A673 (cell line): ENCODE measurements at regions not wholly inside any gene's neighbourhood (a gene's known extent, or its start where the extent isn't known, plus 50 kb on each side); places are given as distances from the start of the nearest gene placed in this dataset.

Source experiments
- BruUV-seq: library from RNA; stranded (reverse); fragments of 400-500 nt; replicated peaks from 2 replicates; lab custom pipeline; 2021; lab: Mats Ljungman, UMichigan
- CTCF ChIA-PET: fragments of 300-600 bp; sonication (Branson Sonifier 250); formaldehyde crosslinking; loops from one replicate; lab custom pipeline; 2022; ENCODE audit warnings: antibody characterized with exemption; lab: Charles Lee
- POLR2A ChIA-PET: fragments of 300-600 bp; sonication (Branson Sonifier 250); formaldehyde crosslinking; loops from one replicate; lab custom pipeline; 2022; ENCODE audit warnings: antibody characterized with exemption; ENCODE audit not compliant: low non-redundant PET; lab: Charles Lee
- DNase-seq: peaks from one replicate; pipeline ENCODE4 v3.0.0-alpha.2; 2015; ENCODE audit warnings: low spot score
- H3K27ac ChIP-seq: fragments of 200-600 bp; sonication (generic); 2 replicates; pipeline ENCODE4 v1.5.1; 2016; ENCODE audit warnings: mixed run types, low read depth, mild to moderate bottlenecking, mixed read lengths, antibody characterized with exemption, low read length; ENCODE audit not compliant: poor library complexity, severe bottlenecking
- H3K27me3 ChIP-seq: fragments of 200-600 bp; sonication (generic); replicated peaks from 2 replicates; pipeline ENCODE4 v1.6.1; 2017; ENCODE audit warnings: mixed run types, low read depth, mild to moderate bottlenecking, mixed read lengths, antibody characterized with exemption, low read length; ENCODE audit not compliant: insufficient read depth, poor library complexity
- H3K36me3 ChIP-seq: fragments of 200-600 bp; sonication (generic); 2 replicates; pipeline ENCODE4 v1.6.1; 2016; ENCODE audit warnings: mixed run types, mild to moderate bottlenecking, mixed read lengths, antibody characterized with exemption, low read length; ENCODE audit not compliant: insufficient read depth, poor library complexity, severe bottlenecking
- H3K4me1 ChIP-seq: fragments of 200-600 bp; sonication (generic); 2 replicates; pipeline ENCODE4 v1.6.1; 2017; ENCODE audit warnings: mixed run types, mild to moderate bottlenecking, mixed read lengths, antibody characterized with exemption, low read length; ENCODE audit not compliant: insufficient read depth, poor library complexity, severe bottlenecking
- H3K4me3 ChIP-seq: fragments of 200-600 bp; sonication (generic); 2 replicates; pipeline ENCODE4 v1.5.1; 2016; ENCODE audit warnings: low read depth, mixed run types, mild to moderate bottlenecking, mixed read lengths, low read length; ENCODE audit not compliant: poor library complexity, severe bottlenecking
- H3K9me3 ChIP-seq: fragments of 200-600 bp; sonication (generic); 2 replicates; pipeline ENCODE4 v1.6.1; 2016; ENCODE audit warnings: mixed run types, low read depth, mild to moderate bottlenecking, mixed read lengths, antibody characterized with exemption, low read length; ENCODE audit not compliant: poor library complexity, severe bottlenecking
- EZH2 ChIP-seq: fragments of 200-600 bp; sonication (generic); IDR thresholded peaks from 2 replicates; pipeline ENCODE4 v1.6.1; 2017; ENCODE audit warnings: borderline replicate concordance, low read depth, mild to moderate bottlenecking, mixed read lengths, antibody characterized with exemption, low read length; ENCODE audit not compliant: poor library complexity, severe bottlenecking
- intact Hi-C: fragments of 100-400 bp; cut with micrococcal nuclease; formaldehyde crosslinking; loops from one replicate; pipeline ENCODE4 v1.10.0; 2022; ENCODE audit not compliant: unreplicated experiment
- TF ChIP-seq, protein P1 (sequence below): fragments of 300-800, 200-600 bp; sonication (generic); conservative IDR thresholded peaks from 2 replicates; pipeline ENCODE4 v1.5.1; 2017; ENCODE audit warnings: low read depth, mild to moderate bottlenecking, antibody characterized with exemption, low read length, moderate library complexity, mixed read lengths

DNA sequence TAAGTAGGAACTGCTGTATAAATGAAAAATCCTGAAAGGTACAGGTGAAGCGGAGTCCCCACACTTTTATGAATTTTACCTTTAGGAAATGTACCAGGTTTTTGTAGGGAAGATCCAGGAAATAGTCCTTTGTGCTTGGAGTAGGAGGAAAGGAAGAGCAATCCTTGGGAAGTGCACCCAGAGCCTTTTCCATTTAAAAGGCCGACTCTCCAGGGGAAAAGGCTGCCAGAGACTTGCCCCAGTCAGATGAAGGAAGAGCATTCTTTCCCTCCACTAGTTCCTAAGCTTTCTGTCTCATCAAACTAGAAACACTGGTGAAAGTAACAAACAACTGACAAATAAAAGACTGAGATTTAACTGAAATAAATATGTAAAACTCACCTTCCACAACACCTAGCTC, 779.4 kb upstream of the CDH6 start:
- CTCF ChIA-PET = interaction anchor here (1.2 kb wide), 1 partner anchor 818 kb away, joined by 3 read pairs; no protein-coding TSS in a partner anchor
- intact Hi-C loops = loop anchor here (10.0 kb wide), 1 partner anchor 781 kb away; the partner anchor contains the start of gene CDH6

DNA sequence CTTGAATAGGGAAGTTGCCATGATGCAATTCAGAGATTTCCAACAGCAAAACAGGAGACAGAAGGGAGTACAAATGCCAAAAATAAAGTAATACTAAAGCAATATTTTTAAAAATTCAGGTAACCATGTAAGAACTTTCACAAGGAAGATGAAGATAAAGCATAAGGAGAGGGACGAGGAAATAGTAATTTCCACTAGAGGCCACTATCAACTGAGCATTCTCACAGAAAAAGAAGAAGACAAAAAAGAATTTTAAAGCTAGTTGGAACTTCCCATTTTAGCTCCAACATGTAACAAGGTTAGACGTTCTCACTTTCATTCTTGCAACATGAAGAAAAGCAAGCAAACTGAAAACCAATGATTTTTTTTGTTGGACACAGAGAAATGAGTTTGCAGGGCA, 779.9 kb upstream of the CDH6 start:
- no peaks in the 10 kb centered on the region for H3K9me3 ChIP-seq
- ChIA-PET POLR2A (no interaction called here), CTCF (interaction anchor here (1.2 kb wide), 1 partner anchor 819 kb away, joined by 3 read pairs; no protein-coding TSS in a partner anchor)
- no peaks in the 10 kb centered on the region for H3K36me3 ChIP-seq
- TF ChIP-seq EZH2 = no peak
- TF ChIP-seq, protein P1, sequence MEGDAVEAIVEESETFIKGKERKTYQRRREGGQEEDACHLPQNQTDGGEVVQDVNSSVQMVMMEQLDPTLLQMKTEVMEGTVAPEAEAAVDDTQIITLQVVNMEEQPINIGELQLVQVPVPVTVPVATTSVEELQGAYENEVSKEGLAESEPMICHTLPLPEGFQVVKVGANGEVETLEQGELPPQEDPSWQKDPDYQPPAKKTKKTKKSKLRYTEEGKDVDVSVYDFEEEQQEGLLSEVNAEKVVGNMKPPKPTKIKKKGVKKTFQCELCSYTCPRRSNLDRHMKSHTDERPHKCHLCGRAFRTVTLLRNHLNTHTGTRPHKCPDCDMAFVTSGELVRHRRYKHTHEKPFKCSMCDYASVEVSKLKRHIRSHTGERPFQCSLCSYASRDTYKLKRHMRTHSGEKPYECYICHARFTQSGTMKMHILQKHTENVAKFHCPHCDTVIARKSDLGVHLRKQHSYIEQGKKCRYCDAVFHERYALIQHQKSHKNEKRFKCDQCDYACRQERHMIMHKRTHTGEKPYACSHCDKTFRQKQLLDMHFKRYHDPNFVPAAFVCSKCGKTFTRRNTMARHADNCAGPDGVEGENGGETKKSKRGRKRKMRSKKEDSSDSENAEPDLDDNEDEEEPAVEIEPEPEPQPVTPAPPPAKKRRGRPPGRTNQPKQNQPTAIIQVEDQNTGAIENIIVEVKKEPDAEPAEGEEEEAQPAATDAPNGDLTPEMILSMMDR = peak; percentile 45; the same call in 1 of the 2 replicates
- H3K27me3 ChIP-seq = no peaks in the 10 kb centered on the region
- DNase-seq = peak; percentile 7
- BruUV-seq = no TSS peak
- H3K4me1 ChIP-seq = no peaks in the 10 kb centered on the region
- H3K27ac ChIP-seq = no peak overlapping the region
- no peak overlapping the region for H3K4me3 ChIP-seq
- intact Hi-C loops = loop anchor here (10.0 kb wide), 1 partner anchor 781 kb away; the partner anchor contains the start of gene CDH6

More for the DNA sequence above, 779.4 kb upstream of the CDH6 start:
- TF ChIP-seq EZH2 = no peak
- TF ChIP-seq, protein P1 = no peak
- Histone ChIP-seq H3K4me1 (no peaks in the 10 kb centered on the region), H3K27ac (no peak overlapping the region), H3K9me3 (no peaks in the 10 kb centered on the region), H3K27me3 (no peaks in the 10 kb centered on the region), H3K36me3 (no peaks in the 10 kb centered on the region), H3K4me3 (no peak overlapping the region)
- DNase-seq = no peak
- BruUV-seq = no TSS peak
- POLR2A ChIA-PET = no interaction called here

GRCh38 chr5:30405821-30406220, 787.7 kb upstream of the CDH6 start:
- H3K27me3 ChIP-seq = no peaks in the 10 kb centered on the region
- CTCF ChIA-PET = no interaction called here
- POLR2A ChIA-PET = no interaction called here
- TF ChIP-seq, protein P1 = no peak
- TF ChIP-seq EZH2 = no peak
- no TSS peak for BruUV-seq
- no peaks in the 10 kb centered on the region for H3K36me3 ChIP-seq
- no peak for DNase-seq
- intact Hi-C loops = no loop called here
- H3K27ac ChIP-seq = no peak overlapping the region
- no peaks in the 10 kb centered on the region for H3K4me1 ChIP-seq
- H3K4me3 ChIP-seq = no peak overlapping the region
- H3K9me3 ChIP-seq = no peaks in the 10 kb centered on the region
